Stimulated activated CD8-positive, alpha-beta memory T cell treated with anti-CD3 and anti-CD28 coated beads, Interleukin-12 subunit alpha, Interleukin-12 subunit beta, amount 100 ng/mL, for 24 hours (primary cell): ENCODE measurements at regions not wholly inside any gene's neighbourhood (a gene's known extent, or its start where the extent isn't known, plus 50 kb on each side); places are given as distances from the start of the nearest gene placed in this dataset.

ENCODE experiments used
- DNase-seq: peaks from one replicate; pipeline ENCODE4 v3.0.0-alpha.2; 2020; ENCODE audit errors: extremely low read depth

GRCh38 chr9:81264516-81264915 is 424.8 kb downstream of the TLE1 start:
- no peak for DNase-seq

- DNase-seq = no peak
These were observed 429.5 kb downstream of the TLE1 start for GRCh38 chr9:81259896-81260295.

GRCh38 chr9:81256368-81256767 is 433.0 kb downstream of the TLE1 start:
- DNase-seq = no peak

- DNase-seq = no peak
These were observed 438.7 kb downstream of the TLE1 start for GRCh38 chr9:81250606-81251005.

- no peak for DNase-seq
These were observed 439.3 kb downstream of the TLE1 start for GRCh38 chr9:81250041-81250440.

GRCh38 chr9:81245254-81245956 is 443.9 kb downstream of the TLE1 start:
- DNase-seq = no peak

GRCh38 chr9:81244631-81245030 is 444.7 kb downstream of the TLE1 start:
- no peak for DNase-seq

- no peak for DNase-seq
These were observed 446.5 kb downstream of the TLE1 start for GRCh38 chr9:81242866-81243265.

GRCh38 chr9:81239388-81239787 is 450.0 kb downstream of the TLE1 start:
- DNase-seq = no peak

- DNase-seq = no peak
These were observed 451.6 kb downstream of the TLE1 start for GRCh38 chr9:81237565-81238231.

GRCh38 chr9:81234924-81235610 is 454.3 kb downstream of the TLE1 start:
- DNase-seq = no peak

GRCh38 chr9:81231011-81231410 is 458.3 kb downstream of the TLE1 start:
- DNase-seq = no peak

GRCh38 chr9:81227507-81228245 is 461.7 kb downstream of the TLE1 start:
- DNase-seq = no peak

- no peak for DNase-seq
These were observed 463.8 kb downstream of the TLE1 start for GRCh38 chr9:81225596-81225995.

- no peak for DNase-seq
These were observed 464.9 kb downstream of the TLE1 start for GRCh38 chr9:81224166-81225081.

GRCh38 chr9:81214975-81215374 is 474.4 kb downstream of the TLE1 start:
- no peak for DNase-seq

- no peak for DNase-seq
These were observed 475.9 kb downstream of the TLE1 start for GRCh38 chr9:81213456-81213855.

- DNase-seq = no peak
These were observed 477.6 kb downstream of the TLE1 start for GRCh38 chr9:81211741-81212140.

GRCh38 chr9:81207651-81208050 is 481.7 kb downstream of the TLE1 start:
- DNase-seq = no peak

- DNase-seq = no peak
These were observed 487.1 kb downstream of the TLE1 start for GRCh38 chr9:81202292-81202691.

GRCh38 chr9:81195206-81195605 is 494.1 kb downstream of the TLE1 start:
- no peak for DNase-seq
